Anterior cingulate cortex (tissue), 58 donors: ENCODE measurements at regions not wholly inside any gene's neighbourhood (a gene's known extent, or its start where the extent isn't known, plus 50 kb on each side); places are given as distances from the start of the nearest gene placed in this dataset.

Experiments
- DNase-seq, 58 donors: peaks; one replicate each; lab custom pipeline; 2025; lab: John Stamatoyannopoulos, UW

- no peak for DNase-seq
Measured at GRCh38 chr17:77772899-77773358, 185.6 kb upstream of the TNRC6C start.

GRCh38 chr17:77774182-77774581, 184.3 kb upstream of the TNRC6C start:
- DNase-seq: no peak

GRCh38 chr17:77778636-77779489, 179.6 kb upstream of the TNRC6C start:
- peak; percentile 31 to 96 (median 88) for DNase-seq

- DNase-seq: peak in 29 of 58 donors; percentile 11 to 79 (median 39)
Measured at GRCh38 chr17:77779711-77780539, 178.6 kb upstream of the TNRC6C start.

DNA sequence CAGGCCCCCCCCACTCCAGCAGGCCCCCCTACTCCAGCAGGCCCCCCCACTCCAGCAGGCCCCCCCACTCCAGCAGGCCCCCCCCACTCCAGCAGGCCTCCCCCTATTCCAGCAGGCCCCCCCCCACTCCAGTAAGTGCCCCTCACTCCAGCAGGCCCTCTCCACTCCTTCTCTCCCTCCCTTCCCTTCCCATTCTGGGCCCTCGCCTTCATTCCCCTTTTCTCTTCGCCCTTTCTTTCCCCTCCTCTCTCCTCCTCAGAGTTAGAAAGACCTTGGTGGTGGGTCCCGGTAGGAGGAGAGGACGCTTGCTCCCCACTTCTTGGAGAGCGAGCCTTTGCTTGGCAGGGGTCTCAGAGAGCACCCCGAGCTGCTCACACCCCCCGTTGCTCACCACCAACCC, 177.0 kb upstream of the TNRC6C start:
- no peak for DNase-seq

- DNase-seq: no peak
Measured at GRCh38 chr17:77782201-77782600, 176.3 kb upstream of the TNRC6C start.

- DNase-seq: no peak
Measured at GRCh38 chr17:77782611-77783010, 175.9 kb upstream of the TNRC6C start.

- no peak for DNase-seq
Measured at GRCh38 chr17:77783991-77784820, 174.3 kb upstream of the TNRC6C start.

DNA sequence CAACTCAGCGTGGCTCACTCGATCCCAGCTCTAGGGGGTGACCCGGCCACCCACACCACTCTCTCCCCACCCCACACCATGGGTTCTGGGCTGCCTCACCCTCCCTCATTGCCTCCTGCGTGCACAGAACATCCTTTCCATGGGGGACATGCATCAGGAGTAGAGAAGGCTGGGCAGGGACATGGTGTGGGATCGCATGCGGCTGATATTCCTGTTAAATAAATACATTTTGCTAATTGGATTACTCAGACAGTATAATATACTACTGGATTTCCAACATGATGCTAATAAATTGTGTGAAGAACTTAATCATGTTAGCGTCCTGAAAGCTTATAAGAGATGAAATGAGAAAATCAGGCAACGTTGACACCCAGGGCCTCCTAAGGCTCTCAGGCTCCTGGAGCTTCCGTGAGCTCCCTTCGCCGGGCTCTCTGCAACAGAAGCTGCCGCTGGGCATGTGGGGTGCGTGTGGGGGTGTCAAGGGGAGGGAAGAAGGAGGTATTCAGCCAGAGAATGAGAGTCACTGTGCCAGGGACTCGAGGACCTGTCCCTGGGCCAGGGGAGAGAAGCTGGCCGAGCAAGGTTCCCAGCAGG, 173.1 kb upstream of the TNRC6C start:
- no peak for DNase-seq

DNA sequence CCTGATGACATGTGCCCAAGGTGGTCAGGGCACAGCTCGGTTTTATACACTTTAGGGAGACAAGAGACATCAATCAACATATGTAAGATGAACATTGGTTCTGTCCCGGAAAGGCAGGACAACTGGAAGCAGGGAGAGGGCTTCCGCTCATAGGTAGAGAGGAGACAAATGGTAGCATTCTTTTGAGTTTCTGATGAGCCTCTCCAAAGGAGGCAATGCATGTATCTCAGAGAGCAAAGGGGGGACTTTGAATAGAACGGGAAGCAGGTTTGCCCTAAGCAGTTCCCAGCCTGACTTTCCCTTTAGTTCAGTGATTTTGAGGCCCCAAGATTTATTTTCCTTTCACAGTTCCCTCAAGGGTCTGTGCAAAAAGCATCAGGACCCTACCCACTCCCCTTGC, 172.4 kb upstream of the TNRC6C start:
- no peak for DNase-seq

GRCh38 chr17:77786740-77787505, 171.6 kb upstream of the TNRC6C start:
- DNase-seq: no peak

- DNase-seq: no peak
Measured at GRCh38 chr17:77790143-77790829, 168.2 kb upstream of the TNRC6C start.

- no peak for DNase-seq
Measured at GRCh38 chr17:77792626-77793025, 165.9 kb upstream of the TNRC6C start.

DNA sequence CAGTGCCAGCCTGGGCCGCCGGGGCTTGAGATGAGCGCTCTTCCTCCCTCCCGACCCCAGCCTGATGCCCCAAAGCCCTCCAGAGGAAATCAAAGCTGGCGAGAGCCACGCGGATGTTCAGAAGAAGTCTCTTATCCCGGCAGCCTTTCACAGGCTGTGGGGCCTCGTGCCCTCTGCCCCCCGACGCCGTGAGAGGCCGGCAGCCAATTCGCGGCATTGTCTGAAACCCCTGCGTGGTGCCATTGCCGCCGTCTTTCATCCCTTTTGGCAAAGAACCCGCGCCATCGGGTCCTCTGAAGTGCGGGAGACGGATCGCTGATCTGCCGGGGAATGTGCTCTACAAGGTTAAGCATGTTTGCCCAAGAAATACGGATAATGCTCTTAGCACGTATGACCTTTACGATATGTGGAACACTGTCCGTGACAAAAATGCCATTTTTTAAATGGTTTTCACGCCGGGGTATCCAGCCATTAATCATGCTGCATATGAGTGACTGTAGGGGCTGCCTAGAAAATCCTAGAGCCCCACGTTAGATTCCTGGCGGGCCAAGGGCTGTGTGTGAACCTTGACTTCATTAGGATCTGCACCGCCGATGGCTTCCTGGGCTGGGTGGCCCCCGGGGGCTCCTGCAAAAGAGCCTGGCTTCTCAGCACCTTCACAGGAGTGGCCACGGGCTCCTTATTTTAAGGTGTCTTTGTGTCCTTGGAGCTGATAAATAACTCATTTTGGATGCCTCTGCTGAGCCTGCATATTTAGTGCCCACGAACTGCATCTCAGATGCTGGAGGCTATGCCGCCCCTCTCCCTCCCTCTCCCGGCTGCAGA, 165.1 kb upstream of the TNRC6C start:
- DNase-seq: no peak

GRCh38 chr17:77793971-77794235, 164.6 kb upstream of the TNRC6C start:
- DNase-seq: no peak

- no peak for DNase-seq
Measured at GRCh38 chr17:77794846-77795245, 163.7 kb upstream of the TNRC6C start.

DNA sequence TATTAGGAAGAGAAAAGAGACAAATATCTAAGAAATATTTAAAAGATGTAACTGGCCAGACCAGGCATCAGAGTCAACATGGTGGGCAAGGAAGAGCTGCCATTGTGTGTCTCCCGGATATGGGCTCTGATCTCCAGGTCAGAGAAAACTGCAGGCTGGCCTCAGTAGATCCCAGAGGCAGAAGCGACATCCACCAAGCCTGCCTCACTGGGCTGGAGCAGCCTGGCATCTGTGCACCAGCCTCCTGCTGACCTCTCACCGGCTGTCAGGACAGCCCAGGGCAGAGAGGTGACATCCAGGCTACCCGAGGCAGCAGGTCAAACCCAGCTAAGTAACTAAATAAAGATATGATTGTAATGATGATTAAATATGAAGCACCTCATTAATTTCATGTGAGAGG, 162.8 kb upstream of the TNRC6C start:
- DNase-seq: no peak

GRCh38 chr17:77796176-77796860, 162.2 kb upstream of the TNRC6C start:
- DNase-seq: peak in 1 of 58 donors; percentile 14
